IMR-90 (cell line): ENCODE measurements at regions not wholly inside any gene's neighbourhood (a gene's known extent, or its start where the extent isn't known, plus 50 kb on each side); places are given as distances from the start of the nearest gene placed in this dataset.

Experiments
- ATAC-seq: fragments of 200-7000 bp; cut with Tn5 transposase; 2 replicates; pipeline ENCODE4 v1.9.1; 2020; ENCODE audit warnings: low read depth, mild to moderate bottlenecking, moderate library complexity
- BruUV-seq: library from RNA; stranded (reverse); fragments of 400-500 nt; replicated peaks from 2 replicates; lab custom pipeline; 2021; lab: Mats Ljungman, UMichigan
- CTCF ChIA-PET: fragments of 300-600 bp; formaldehyde crosslinking; extraction: SDS; loops from one replicate; lab custom pipeline; 2021; ENCODE audit warnings: antibody characterized with exemption; lab: Yijun Ruan, JAX
- POLR2A ChIA-PET: fragments of 300-600 bp; sonication (Branson Sonifier 250); formaldehyde crosslinking; loops from one replicate; lab custom pipeline; 2022; ENCODE audit warnings: antibody characterized with exemption; ENCODE audit not compliant: unreplicated experiment; lab: Charles Lee
- DNase-seq: peaks from one replicate; pipeline ENCODE4 v3.0.0; 2013
- H2AFZ ChIP-seq: replicated peaks from 2 replicates; pipeline ENCODE3; 2013; ENCODE audit warnings: low read length, mild to moderate bottlenecking; ENCODE audit not compliant: poor library complexity
- H2AK5ac ChIP-seq: 2 replicates; pipeline ENCODE4 v1.6.1; 2013; ENCODE audit warnings: low read depth, low read length, inconsistent platforms
- H2AK9ac ChIP-seq: replicated peaks from 2 replicates; pipeline ENCODE3; 2013; ENCODE audit warnings: mild to moderate bottlenecking, low read depth, low read length, moderate library complexity; ENCODE audit not compliant: poor library complexity
- H2BK120ac ChIP-seq: 2 replicates; pipeline ENCODE4 v1.6.1; 2013; ENCODE audit warnings: low read depth, low read length, inconsistent platforms
- H2BK15ac ChIP-seq: 3 replicates; pipeline ENCODE4 v1.6.1; 2013; ENCODE audit warnings: low read depth, low read length, inconsistent platforms
- H2BK20ac ChIP-seq: 2 replicates; pipeline ENCODE4 v1.6.1; 2013; ENCODE audit warnings: low read depth, mild to moderate bottlenecking, inconsistent platforms, low read length, moderate library complexity
- H2BK5ac ChIP-seq: 2 replicates; pipeline ENCODE4 v1.6.1; 2013; ENCODE audit warnings: mild to moderate bottlenecking, low read depth, low read length, inconsistent platforms; ENCODE audit not compliant: poor library complexity, severe bottlenecking
- H3K14ac ChIP-seq: replicated peaks from 2 replicates; pipeline ENCODE4 v1.6.1; 2013; ENCODE audit warnings: low read depth, low read length, inconsistent platforms
- H3K18ac ChIP-seq: 2 replicates; pipeline ENCODE4 v1.6.1; 2013; ENCODE audit warnings: low read depth, low read length, control low read depth
- H3K23ac ChIP-seq: 2 replicates; pipeline ENCODE4 v1.6.1; 2013; ENCODE audit warnings: low read depth, low read length, inconsistent platforms
- H3K27ac ChIP-seq: 2 replicates; pipeline ENCODE4 v1.5.1; 2013; ENCODE audit warnings: mild to moderate bottlenecking, control low read depth, low read length; ENCODE audit not compliant: insufficient read depth
- H3K27me3 ChIP-seq: 2 replicates; pipeline ENCODE4 v1.6.1; 2013; ENCODE audit warnings: low read length; ENCODE audit not compliant: control insufficient read depth, insufficient read depth
- H3K36me3 ChIP-seq: 2 replicates; pipeline ENCODE4 v1.6.1; 2013; ENCODE audit warnings: low read length, mixed read lengths; ENCODE audit not compliant: control insufficient read depth, insufficient read depth
- H3K4ac ChIP-seq: 2 replicates; pipeline ENCODE4 v1.6.1; 2013; ENCODE audit warnings: low read depth, low read length, inconsistent platforms
- H3K4me1 ChIP-seq: 2 replicates; pipeline ENCODE4 v1.6.1; 2013; ENCODE audit warnings: low read length, mixed read lengths; ENCODE audit not compliant: control insufficient read depth, insufficient read depth
- H3K4me2 ChIP-seq: 2 replicates; pipeline ENCODE4 v1.6.1; 2013; ENCODE audit warnings: low read depth, mild to moderate bottlenecking, control low read depth, low read length, moderate library complexity
- H3K4me3 ChIP-seq: 2 replicates; pipeline ENCODE4 v1.5.1; 2013; ENCODE audit warnings: low read depth, mild to moderate bottlenecking, control low read depth, low read length, moderate library complexity; ENCODE audit not compliant: insufficient read depth
- H3K56ac ChIP-seq: 2 replicates; pipeline ENCODE4 v1.6.1; 2013; ENCODE audit warnings: low read length, inconsistent platforms; ENCODE audit not compliant: insufficient read depth; ENCODE audit errors: extremely low read depth
- H3K79me1 ChIP-seq, 2 experiments: 2 replicates each; pipeline ENCODE4 v1.6.1; 2013; ENCODE audit warnings: low read length in 2 of 2, inconsistent platforms in 1 of 2, low read depth in 1 of 2
- H3K9ac ChIP-seq: 2 replicates; pipeline ENCODE4 v1.6.1; 2013; ENCODE audit warnings: low read depth, low read length, control low read depth
- H3K9me1 ChIP-seq: 2 replicates; pipeline ENCODE4 v1.6.1; 2013; ENCODE audit warnings: low read length, inconsistent platforms; ENCODE audit not compliant: insufficient read depth
- H3K9me3 ChIP-seq: 2 replicates; pipeline ENCODE4 v1.6.1; 2013; ENCODE audit warnings: low read length; ENCODE audit not compliant: control insufficient read depth, insufficient read depth
- H4K20me1 ChIP-seq: 2 replicates; pipeline ENCODE4 v1.6.1; 2013; ENCODE audit warnings: low read length, inconsistent platforms; ENCODE audit not compliant: insufficient read depth
- H4K5ac ChIP-seq: 2 replicates; pipeline ENCODE4 v1.6.1; 2013; ENCODE audit warnings: mild to moderate bottlenecking, low read depth, low read length, control low read depth
- H4K8ac ChIP-seq, 2 experiments: 2 replicates each; pipeline ENCODE4 v1.6.1; 2013; ENCODE audit warnings: low read depth in 2 of 2, low read length in 2 of 2, control low read depth in 1 of 2, inconsistent platforms in 1 of 2
- H4K91ac ChIP-seq: 2 replicates; pipeline ENCODE4 v1.6.1; 2013; ENCODE audit warnings: low read depth, low read length, inconsistent platforms; ENCODE audit not compliant: insufficient read depth
- BHLHE40 ChIP-seq: fragments of 150-350 bp; IDR thresholded peaks from 2 replicates; pipeline ENCODE4 v1.6.1; 2016; ENCODE audit warnings: mild to moderate bottlenecking, low read depth, low read length
- MAFK ChIP-seq: IDR thresholded peaks from 2 replicates; pipeline ENCODE4 v1.6.1; 2012; ENCODE audit warnings: low read depth, low read length, improper control_type of control experiment
- MAZ ChIP-seq: IDR thresholded peaks from 2 replicates; pipeline ENCODE4 v1.6.1; 2012; ENCODE audit warnings: low read depth, mild to moderate bottlenecking, low read length, improper control_type of control experiment, moderate library complexity, borderline replicate concordance
- MXI1 ChIP-seq: IDR thresholded peaks from 2 replicates; pipeline ENCODE4 v1.6.1; 2012; ENCODE audit warnings: low read depth, mild to moderate bottlenecking, low read length, moderate library complexity, borderline replicate concordance
- NFE2L2 ChIP-seq: fragments of 150-350 bp; IDR thresholded peaks from 2 replicates; pipeline ENCODE4 v1.6.1; 2016; ENCODE audit warnings: low read depth, mild to moderate bottlenecking, low read length
- POLR2A ChIP-seq: IDR thresholded peaks from 2 replicates; pipeline ENCODE4 v1.6.1; 2012; ENCODE audit warnings: mild to moderate bottlenecking, low read depth, low read length
- RAD21 ChIP-seq: IDR thresholded peaks from 2 replicates; pipeline ENCODE4 v1.6.1; 2012; ENCODE audit warnings: low read length, improper control_type of control experiment
- RCOR1 ChIP-seq: IDR thresholded peaks from 2 replicates; pipeline ENCODE4 v1.6.1; 2012; ENCODE audit warnings: mild to moderate bottlenecking, low read length, improper control_type of control experiment; ENCODE audit not compliant: insufficient replicate concordance
- WGBS, 2 experiments: methylation state at CpG; one replicate each; pipeline versions ENCODE4 v1.1.5 to v1.1.7; 2013; ENCODE audit warnings: missing lambda C conversion rate in 2 of 2; ENCODE audit not compliant: insufficient read length in 1 of 2; ENCODE audit errors: extremely low coverage in 2 of 2; 5-methylcytosine and 5-hydroxymethylcytosine counted together
- dilution Hi-C: fragments of 300-500 bp; cut with HindIII; formaldehyde crosslinking; loops from one replicate; pipeline ENCODE4 v1.14.3; 2018; ENCODE audit warnings: low sequenced_read_pairs; ENCODE audit not compliant: unreplicated experiment
- in situ Hi-C: fragments of 300-500 bp; cut with MboI; formaldehyde crosslinking; loops from 3 replicates; pipeline ENCODE4 v1.14.3; 2019; ENCODE audit warnings: low sequenced_read_pairs, inconsistent platforms, mixed read lengths
- intact Hi-C: fragments of 100-400 bp; cut with micrococcal nuclease; formaldehyde crosslinking; loops from 2 replicates; pipeline ENCODE4 v1.10.0; 2022
- TF ChIP-seq, protein P1 (sequence below): fragments of 150-350 bp; IDR thresholded peaks from 2 replicates; pipeline ENCODE4 v1.6.1; 2017; ENCODE audit warnings: mild to moderate bottlenecking, antibody characterized with exemption, low read length, low read depth

DNA sequence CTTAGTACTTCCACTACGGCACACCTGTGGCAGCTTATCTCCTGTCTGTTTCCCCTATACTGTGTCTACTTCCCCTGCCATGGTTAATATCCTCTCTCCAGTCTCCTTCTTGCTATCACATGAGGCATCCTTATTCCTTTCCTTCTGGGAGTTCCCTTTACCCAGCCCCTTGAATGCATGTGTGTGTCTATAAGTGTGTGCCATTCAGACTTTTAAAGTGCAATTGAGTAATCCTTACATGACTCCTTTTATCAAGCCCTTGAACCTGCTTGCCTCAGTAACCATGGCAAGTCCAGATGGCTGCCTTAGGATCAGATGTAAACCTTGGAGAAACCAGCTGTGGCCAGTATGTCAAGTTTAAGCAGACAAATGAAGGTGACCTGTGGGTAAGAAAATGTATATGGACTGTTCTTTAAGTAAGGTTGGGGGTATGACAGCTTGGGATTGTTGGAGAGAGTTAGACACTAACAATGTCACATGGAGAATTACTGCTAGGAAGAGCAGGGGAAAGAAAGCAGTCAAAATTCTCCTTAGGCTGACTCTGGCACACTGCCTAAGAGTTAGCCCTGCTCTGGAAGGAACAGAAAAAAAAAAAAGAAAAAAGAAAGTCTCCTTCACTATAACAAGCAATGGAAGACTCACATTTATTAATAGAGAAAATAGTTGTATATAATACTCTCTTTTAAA is 142.1 kb downstream of the HINT1 start:
- Histone ChIP-seq H2BK15ac (no peak overlapping the region), H4K8ac (no peak overlapping the region), H3K14ac (no peak overlapping the region), H3K4me2 (no peak overlapping the region), H4K20me1 (no peaks in the 10 kb centered on the region), H3K27me3 (no peaks in the 10 kb centered on the region), H3K23ac (no peak overlapping the region), H2BK20ac (no peak overlapping the region), H3K4ac (no peak overlapping the region), H3K9me1 (no peaks in the 10 kb centered on the region), H3K56ac (no peak overlapping the region), H3K79me1 (no peaks in the 10 kb centered on the region), H3K36me3 (no peaks in the 10 kb centered on the region), H2BK5ac (no peak overlapping the region), H3K9me3 (no peaks in the 10 kb centered on the region), H2AK9ac (no peak overlapping the region), H3K9ac (no peak overlapping the region), H3K27ac (no peak overlapping the region), H3K18ac (no peak overlapping the region), H3K4me3 (no peak overlapping the region), H2AK5ac (no peak overlapping the region), H4K5ac (no peak overlapping the region), H4K91ac (no peak overlapping the region), H2BK120ac (no peak overlapping the region), H3K4me1 (no peaks in the 10 kb centered on the region), H2AFZ (no peak overlapping the region)
- dilution Hi-C loops (no loop called here), intact Hi-C loops (no loop called here), in situ Hi-C loops (no loop called here)
- CTCF ChIA-PET = interaction anchor here (0.6 kb wide), 1 partner anchor 109 kb away, joined by 5 read pairs; no protein-coding TSS in a partner anchor
- DNase-seq (no peak), ATAC-seq (no peak)
- no CpG with 5 or more reads among the region's 1 CpG for WGBS, 2 experiments
- POLR2A ChIA-PET = no interaction called here
- TF ChIP-seq RAD21 = no peak
- TF ChIP-seq NFE2L2 = no peak
- no peak for TF ChIP-seq POLR2A
- TF ChIP-seq, protein P1, sequence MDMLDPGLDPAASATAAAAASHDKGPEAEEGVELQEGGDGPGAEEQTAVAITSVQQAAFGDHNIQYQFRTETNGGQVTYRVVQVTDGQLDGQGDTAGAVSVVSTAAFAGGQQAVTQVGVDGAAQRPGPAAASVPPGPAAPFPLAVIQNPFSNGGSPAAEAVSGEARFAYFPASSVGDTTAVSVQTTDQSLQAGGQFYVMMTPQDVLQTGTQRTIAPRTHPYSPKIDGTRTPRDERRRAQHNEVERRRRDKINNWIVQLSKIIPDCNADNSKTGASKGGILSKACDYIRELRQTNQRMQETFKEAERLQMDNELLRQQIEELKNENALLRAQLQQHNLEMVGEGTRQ = no peak
- TF ChIP-seq MAZ = no peak
- no peak for TF ChIP-seq MAFK
- no peak for TF ChIP-seq RCOR1
- no peak for TF ChIP-seq BHLHE40
- no peak for TF ChIP-seq MXI1
- BruUV-seq = no TSS peak
